ENCODE measurements at regions not wholly inside any gene's neighbourhood (a gene's known extent, or its start where the extent isn't known, plus 50 kb on each side); places are given as distances from the start of the nearest gene placed in this dataset.

DNA sequence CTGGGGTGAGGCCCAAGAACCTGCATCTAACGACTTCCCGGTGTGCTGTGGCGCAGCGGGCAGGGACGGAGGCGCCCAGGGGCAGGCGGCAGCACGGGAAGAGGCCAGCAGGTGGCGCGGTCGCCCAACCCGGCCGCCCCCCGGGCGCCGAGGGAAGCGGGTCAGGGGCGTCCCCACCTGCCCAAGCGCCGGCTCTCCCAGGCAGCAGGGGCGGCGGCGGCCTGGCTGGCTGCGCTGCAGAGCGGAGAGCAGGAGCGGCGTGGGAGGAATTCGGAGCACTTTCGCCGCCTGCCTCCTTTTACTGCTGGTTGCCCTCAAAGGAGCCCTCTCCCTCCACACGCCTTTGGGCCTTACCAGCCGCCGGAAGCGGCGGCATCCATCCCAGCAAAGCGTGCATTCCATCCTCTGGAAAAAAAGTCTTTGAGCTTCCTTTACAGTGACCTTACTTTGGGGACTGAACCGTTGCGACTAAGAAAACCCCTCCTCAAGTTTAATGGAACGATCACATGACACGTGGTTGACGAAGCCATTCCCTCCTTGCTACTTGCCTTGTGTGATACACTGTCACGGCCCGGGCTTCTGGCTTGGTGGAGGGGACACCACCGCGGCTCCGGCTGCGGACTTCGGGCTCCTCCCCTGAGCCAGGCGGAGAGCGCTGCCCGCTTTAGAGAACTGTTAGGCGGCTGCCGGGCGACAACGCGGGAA is 106.8 kb upstream of the CLMP start:
- DNase-seq = peak; percentile 83

DNA sequence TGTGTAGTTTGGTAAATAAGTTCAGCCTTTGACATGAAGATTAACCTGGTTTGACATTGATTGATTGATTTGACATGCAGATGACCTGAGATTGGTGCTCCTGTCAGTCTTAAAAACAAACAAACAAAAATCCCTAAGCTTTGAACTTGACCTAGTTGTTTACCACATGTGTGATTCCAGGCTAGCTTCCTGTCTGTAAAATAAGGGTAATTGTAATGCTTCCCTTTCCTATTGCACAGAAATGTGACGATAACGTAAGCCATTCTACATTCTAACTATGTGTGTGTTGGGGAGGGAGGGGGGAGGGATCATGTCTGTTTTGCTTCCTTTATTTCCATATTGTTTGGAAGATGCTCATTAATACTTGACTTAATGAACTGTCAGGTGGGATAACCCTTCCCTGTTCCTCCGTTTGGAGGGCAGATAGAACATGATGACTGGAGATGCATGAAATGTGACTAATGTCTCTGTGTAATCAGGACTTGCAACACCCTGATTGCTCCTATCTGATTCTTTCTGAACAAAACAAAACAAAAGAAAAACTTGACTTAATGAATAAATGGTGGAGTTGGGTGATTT is 106.1 kb upstream of the CLMP start:
- DNase-seq = no peak

DNA sequence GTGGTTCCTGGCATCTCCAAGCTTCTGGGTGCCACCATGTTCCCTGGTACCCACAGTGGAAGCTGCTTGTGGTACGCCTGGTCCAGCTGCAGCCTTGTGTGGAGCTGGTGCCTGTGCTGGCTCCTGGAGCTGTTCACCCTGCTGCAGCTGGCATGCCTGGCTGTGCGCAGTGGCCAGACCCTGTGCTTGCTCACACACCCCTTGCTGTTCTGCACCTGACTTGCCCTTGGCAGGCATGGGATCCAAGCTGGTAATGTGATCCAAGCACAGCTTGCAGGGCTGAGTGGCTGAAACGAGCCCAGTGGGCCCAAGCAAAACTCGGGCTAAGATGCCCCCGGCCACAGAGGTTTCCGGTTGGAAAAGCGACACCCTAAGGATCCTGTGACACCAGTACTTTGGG is 104.7 kb upstream of the CLMP start:
- DNase-seq = no peak

DNA sequence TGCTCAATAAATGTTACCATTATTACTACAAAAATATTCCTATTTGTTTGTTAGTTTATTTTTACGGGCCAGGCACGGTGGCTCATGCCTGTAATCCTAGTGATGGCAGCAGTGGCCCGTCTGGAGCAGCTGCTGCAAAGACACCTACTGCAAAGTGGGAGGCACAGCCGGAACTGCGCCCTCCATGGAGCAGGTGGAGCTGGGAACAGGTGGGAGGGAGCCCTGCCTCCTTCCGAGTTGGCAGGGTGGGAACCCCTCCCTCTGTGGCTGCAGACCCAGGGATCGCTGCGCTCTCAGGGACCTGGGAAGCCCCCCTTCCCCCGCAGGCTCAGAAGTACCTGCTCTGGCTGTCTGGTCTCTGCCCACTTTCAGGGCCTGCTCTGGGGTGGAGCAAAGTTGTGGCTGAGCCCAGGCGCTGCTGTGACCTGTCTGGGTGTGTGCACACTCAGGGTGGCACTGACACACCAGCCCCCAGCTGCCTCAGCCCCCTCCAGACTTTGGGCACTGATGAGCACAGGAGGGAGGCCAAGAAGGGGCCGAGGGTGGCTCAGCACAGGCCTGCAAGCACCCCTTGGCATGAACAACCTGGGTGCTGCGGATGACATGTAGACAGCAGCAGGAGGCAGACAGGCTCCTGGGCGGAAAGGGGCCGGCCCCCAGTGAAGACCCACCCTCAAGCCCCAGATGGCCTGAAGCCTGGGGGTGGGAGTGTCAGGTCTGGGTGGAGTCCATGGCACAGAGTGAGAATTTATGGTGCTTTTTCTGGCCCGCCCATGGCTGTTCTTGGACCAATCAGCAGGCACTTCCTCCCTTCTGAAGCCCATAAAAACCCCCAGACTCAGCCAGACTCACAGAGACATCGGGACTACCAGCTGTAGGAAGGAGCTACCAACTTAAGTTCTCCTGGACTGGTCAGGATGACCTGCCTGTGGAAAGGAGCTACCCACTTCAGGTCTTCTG is 103.7 kb upstream of the CLMP start:
- no peak for DNase-seq

DNA sequence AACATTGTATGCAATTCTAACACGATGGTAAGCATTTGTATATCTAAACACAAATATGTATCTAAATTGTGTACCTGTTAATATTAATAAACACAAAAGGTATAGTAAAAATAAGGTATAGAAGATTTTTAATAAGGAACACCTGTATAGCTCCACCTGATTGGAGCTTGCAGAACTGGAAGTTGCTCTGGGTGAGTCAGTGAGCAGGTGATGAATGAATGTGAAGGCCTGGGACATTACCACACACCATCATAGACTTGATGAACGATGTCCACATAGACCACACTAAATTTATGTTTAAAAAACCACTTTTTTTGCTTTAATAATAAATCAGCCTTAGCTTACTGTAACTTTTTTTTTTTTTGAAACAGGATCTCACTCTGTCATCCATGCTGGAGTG is 97.6 kb upstream of the CLMP start:
- DNase-seq = no peak

DNA sequence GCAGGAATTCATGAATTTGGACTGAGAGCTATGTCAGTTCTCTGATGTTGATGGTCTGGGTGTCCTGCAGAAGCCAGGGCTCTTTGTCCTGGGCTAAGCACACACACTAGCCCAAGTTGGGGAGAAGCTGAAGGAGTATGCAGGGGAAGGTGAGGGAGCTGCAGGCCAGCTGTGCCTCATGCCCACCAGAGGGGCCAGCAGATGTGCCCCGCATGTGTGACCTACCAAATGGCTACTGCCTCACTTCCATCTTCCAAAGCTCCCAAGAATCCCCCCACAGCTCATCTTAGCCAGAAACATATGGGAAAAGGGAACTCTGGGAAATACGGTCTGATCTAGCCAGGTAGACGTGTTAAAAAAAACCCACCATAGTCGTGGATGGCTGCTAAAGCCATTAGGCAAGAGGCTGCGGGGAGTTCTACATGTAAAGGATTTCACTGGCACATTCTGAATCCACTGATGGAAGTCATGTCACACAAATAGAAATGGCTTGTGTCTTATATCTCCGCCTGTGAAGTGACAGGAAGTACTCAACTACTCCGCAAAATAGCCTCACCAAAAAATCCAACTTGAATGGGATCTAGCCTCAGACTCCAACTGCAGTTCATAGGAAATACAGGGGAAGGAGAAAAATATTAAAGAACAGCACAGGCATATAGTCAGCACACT is 96.3 kb upstream of the CLMP start:
- DNase-seq = no peak

DNA sequence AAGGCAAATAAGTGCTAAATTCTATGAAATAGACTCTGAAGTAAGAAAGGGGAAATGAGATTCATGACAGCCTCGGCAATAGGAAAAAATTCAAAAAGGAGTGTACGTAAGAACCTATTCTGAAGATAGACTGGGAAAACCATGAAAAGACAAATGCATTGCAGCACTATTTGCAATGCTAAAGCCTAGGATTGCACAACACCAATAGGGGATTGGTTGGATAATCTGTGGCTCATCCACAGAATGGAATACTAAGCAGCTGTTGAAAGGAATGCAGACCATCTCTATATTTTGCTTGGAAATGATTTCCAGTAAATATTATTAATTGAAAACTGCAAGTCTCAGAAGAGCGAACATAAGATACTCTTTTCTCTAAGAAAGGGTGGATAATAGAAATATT is 91.7 kb upstream of the CLMP start:
- no peak for DNase-seq

DNA sequence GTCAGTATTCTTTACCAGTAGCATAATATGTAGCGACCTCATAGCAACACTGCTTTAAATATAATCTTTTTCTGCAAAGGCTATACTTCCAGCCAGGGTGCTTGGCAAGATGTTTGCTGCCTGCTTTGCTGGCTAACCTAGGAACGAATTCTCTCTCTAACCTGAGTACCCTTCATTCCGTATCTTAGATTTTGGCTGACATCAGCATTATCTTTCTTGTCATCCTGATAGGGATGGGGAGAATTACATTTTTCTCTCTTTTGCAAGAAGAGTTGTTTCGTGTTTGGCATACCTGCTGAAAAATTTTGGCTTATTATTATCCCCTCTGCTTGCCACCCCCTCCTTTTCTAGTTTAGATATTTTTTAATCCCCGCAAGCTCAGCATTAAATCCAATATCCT is 91.2 kb upstream of the CLMP start:
- no peak for DNase-seq

DNA sequence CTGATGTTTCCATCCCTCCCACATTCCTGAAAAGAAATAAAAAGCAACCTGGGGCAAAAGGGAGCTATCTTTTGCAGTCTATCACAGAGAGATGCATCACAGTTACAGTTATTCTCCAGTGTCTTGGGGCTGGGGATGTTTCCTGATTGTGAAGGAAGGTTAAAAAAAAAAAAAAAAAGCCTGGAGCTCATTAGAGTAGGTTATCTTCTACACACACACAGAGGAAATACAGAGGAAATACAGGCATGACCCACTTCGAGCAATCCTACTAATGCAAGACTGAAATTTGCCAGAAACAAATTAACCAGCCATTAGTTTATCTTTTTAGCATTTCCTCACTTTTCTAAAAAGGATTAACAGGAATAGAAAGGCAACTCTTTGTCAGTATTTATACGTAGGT is 89.4 kb upstream of the CLMP start:
- DNase-seq = no peak

DNA sequence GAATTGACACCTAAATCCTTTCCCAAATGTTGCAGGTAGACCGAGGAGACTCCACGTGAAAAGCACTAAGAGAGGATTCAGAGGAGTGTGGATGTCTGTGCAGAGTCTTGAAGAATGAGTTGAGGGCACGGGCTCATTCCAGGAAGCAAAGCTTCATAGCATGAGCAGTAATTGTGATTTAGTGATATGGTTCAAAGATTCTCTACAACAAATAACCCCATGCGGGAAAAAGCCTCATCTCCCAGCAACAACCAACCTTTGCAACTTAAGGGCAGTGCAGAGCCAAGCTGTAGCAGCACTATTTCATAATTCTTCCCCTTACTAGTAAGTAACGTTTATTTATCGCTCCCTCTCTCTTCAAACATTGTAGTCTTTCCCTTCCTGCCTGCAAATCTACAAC is 87.5 kb upstream of the CLMP start:
- DNase-seq = no peak

DNA sequence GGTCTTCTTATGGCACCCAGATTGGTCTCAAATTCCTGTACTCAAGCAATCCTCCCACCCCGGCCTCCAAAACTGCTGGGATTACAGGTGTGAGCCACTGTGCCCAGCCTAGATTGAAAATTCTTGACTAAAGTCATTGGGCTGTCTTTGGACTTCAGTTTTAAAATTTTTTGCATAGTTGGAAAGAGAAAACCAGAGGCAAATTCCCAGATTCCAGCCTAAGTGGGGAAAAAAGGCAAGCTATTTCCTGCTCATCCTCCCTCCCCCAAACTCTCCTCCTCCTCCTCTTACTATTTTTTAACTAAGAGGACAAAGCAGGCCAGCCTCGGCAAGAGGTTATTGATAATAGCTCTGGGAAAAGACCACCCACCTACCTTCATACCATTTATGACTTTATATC is 78.6 kb upstream of the CLMP start:
- no peak for DNase-seq

DNA sequence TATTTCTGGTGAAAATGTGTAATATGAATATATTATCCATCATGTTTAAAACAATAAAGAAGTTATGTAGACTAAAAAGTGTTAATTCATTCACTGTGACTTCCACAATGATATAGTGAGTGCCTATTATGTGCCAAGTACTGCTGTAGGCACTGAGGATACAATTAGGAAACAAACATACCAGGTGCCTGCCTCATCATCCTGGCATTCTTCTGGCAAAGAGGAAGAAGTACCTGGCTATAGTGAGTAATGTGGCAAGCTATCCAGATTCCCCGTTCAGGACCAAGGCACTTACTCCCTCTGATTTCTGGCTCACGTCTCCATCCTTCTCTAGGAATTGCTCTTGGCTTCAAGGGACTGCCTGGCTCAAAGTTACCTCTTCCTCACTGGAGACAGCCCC is 77.5 kb upstream of the CLMP start:
- no peak for DNase-seq

DNA sequence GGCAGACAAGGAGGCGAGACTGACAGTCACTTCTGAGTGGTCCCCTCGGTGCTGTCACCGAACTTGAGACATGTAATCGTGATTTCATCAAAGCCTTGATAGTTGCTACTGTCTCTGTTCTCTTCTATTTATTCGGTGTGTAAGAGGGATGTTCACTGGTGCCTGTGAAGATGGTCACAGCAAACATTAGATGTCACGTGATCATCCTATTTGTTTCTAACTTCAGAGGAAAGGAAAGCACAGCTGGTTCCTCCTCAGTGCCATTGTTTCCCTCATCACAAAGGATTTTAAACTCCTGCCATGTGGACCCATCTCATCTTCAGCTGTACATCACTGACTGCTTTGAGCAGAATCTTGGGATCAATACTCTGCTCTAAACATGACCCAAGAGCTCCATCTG is 73.1 kb upstream of the CLMP start:
- no peak for DNase-seq

DNA sequence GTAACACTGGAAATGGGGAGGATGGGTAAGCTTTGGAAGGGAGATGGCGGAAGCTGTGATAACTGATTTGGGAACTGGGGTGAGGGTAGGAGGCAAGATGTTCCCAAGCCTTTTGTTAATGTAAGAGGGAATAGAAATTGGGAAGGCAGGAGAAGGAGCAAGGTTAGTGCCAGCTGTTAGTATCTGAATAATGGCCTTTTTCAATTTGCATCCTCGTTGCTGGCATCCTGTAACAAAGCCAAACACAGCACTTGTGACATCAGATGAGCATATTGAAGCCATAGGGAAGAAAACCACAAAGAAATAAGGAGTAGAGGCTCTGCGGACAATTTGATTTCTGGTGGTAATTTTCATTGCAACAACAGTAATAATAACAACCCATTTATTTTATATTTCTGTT is 70.9 kb upstream of the CLMP start:
- no peak for DNase-seq

DNA sequence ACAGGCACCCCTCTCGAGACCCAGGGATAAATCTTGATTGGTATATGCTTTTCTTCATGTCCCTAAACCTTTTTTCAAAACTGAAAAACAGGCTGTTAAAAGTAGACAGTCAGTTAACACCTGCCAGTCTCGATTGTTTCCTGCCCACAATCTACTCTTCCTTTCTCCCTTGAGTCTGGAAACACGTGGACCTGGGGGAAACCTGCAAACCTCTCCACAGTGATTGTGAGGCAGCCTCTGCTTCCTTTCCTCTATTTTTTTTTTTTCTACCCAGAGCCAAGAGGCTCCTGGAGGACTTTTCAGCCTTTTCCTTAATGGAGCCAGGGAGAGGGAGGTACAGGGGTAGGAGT is 69.4 kb upstream of the CLMP start:
- DNase-seq = no peak

DNA sequence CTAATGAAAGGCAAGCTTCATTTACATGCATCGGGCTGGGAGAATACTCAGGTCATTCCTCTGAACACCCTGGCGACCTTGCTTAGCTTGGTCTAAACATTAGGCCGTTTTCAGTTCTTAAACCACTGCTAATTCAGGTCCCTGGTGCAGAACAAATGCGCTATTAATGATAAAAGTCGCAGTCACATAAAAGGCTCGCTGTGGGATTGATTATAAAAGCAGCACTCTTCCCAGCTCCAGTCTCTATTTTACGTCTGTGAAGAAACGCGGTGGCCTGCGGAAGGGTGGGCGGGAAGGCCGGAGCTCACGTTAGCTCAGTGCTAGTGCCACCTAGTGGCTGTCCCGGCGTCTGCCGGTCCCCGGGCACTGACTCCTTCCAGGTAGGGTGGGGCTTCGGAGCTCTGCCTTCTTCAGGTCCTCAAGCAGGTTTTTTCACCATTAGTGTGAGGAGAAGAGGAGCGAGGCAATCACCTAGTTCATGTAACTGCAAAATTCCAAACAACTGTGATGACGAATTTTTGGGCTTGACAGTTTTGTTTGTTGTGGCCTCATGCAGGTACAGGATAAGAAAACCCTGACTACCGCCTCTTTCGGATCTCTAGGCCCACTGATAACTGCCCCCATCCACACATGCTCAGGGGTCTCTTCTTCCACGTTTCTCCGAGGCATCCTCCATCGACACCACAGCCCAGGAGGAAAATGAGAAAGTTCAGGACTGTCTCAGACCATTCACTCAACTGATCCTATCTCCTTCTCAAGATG is 66.5 kb upstream of the CLMP start:
- peak; percentile 88 for DNase-seq

DNA sequence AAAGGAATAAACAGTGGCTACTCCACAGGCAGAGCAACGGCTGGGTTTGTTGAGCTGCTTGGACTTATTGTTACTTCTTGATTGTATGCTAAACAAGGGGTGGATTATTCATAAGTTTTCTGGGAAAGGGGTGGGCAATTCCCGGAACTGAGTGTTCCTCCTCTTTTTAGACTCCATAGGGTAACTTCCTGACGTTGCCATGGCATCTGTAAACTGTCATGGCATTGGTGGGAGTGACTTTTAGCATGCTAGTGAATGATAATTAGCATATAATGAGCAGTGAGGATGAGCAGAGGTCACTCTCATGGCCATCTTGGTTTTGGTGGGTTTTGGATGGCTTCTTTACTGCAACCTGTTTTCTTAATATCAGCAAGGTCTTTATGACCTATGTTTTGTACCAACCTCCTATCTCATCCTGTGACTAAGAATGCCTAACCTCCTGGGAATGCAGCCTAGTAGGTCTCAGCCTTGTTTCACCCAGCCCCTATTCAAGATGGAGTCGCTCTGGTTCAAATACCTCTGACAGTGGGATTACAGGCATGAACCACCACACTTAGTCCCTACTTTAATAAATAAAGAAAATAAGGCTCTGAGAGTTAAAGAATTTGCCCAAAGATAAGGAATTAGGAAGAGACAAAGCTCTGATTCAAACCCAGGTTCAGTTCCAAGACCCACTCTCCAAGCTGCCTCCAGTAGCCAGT is 65.6 kb upstream of the CLMP start:
- no peak for DNase-seq

DNA sequence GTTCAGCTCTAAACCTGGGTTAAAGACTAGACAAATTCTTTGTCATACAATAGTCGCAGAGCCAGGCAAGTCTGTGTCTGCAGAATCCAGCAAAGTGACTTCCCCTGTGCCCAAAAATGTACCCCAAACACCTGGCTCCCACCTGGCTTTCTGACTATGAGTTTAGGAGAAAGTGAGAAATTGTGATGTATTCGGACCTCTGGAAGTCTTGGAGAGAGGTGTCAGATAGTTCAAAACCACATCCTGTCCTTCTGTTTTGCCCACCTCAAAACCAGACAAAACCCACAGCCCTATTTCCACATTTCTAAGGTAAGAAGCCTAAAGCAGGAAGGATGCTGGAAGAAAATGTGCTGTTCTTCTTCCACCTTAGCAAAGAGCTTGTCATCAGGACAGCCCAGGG is 63.8 kb upstream of the CLMP start:
- DNase-seq = no peak

DNA sequence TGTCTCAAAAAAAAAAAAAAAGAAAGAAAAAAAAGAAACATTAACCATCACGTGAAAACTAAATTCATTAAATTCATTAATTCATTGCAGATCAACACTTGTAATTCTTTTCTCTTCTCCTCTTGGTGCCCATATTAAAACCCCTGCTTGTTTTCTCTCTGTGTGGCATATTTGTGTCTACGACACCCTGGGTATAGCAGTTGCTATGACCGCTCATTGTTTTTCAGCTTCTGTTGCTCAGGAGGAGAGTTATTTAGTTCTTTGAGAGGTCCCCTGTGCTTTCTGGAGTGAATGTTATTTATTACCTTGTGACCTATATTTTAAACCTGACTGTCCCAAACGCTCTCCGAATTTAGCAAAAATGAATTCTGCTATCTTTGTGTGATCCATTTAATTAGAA is 62.3 kb upstream of the CLMP start:
- no peak for DNase-seq

DNA sequence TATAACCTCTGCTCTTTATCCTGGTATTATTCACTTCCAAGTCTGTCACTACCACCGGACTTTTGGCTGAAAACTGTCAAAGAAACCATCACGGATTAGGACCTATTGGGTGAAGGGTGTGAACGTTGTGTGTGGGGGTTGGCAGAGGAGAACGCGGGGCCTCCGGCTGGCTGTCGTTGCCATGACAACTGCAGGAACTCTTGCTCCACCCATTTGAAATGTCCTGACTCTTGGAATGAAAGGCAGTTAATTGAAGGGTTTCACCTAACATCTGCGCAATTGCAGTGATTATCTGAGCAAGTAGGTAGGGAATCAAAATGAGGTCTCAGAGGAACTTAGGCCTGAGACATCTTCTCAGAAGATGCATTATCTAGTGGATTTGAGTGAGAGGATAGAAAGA is 60.9 kb upstream of the CLMP start:
- DNase-seq = no peak

DNA sequence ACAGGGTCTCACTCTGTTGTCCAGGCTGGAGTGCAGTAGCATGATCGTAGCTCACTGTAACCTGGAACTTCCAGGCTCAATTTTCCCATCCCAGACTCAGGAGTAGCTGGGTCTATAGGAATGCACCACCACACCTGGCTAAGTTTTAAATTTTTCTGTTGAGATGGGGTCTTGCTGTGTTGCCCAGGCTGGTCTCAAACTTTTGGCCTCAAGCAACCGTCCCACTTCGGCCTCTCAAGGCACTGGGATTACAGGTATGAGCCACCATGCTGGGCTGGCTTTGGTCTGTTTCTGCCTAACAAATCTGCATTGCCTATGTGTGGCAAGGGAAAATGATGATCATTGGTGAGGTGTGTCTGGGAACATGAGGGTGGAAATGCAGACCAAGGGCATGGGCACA is 59.3 kb upstream of the CLMP start:
- DNase-seq = no peak

DNA sequence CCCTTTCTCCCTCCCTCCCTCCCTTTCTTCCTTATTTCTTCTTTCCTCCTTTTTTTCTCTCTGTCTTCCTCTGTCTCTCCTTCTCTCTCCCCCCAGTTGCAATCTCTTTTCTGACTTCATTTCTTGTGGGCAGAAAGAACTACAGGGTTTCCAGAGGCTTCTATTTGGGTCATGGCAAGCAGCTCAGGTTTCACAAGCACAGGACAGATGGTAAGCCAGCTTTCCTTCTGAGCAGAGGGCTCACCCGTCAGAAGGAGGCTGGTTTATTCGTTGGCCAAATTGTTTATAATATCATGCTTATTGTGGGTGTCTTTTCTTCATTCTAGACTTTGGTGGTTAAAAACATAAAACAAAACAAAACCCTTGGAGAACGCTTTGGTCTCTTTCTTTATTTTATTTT is 58.9 kb upstream of the CLMP start:
- no peak for DNase-seq

Measured in activated CD4-positive, alpha-beta T cell treated with anti-CD3 and anti-CD28 coated beads for 48 hours (primary cell).